OCI-LY1 (cell line): ENCODE measurements at regions not wholly inside any gene's neighbourhood (a gene's known extent, or its start where the extent isn't known, plus 50 kb on each side); places are given as distances from the start of the nearest gene placed in this dataset.

ENCODE experiments used
- H2AFZ ChIP-seq: fragments of 200-600 bp; sonication (generic), shearing (Covaris generic); 2 replicates; pipeline ENCODE4 v1.6.0; 2014; ENCODE audit warnings: antibody characterized with exemption, mild to moderate bottlenecking, low read length
- H3F3A ChIP-seq: fragments of 200-600 bp; sonication (generic), shearing (Covaris generic); 2 replicates; pipeline ENCODE4 v1.6.0; 2014; ENCODE audit warnings: mild to moderate bottlenecking, antibody characterized with exemption, low read length, moderate library complexity; ENCODE audit not compliant: insufficient read depth
- H3K27ac ChIP-seq: fragments of 200-600 bp; sonication (generic); 2 replicates; pipeline ENCODE4 v1.5.1; 2014; ENCODE audit warnings: low read length, mixed run types, mild to moderate bottlenecking, low read depth; ENCODE audit not compliant: poor library complexity, severe bottlenecking
- H3K27me3 ChIP-seq: fragments of 200-600 bp; sonication (generic); 2 replicates; pipeline ENCODE4 v1.6.0; 2014; ENCODE audit warnings: antibody characterized with exemption, mild to moderate bottlenecking, low read length, moderate library complexity; ENCODE audit not compliant: insufficient read depth
- H3K36me3 ChIP-seq: fragments of 200-600 bp; sonication (generic); 2 replicates; pipeline ENCODE4 v1.6.1; 2014; ENCODE audit warnings: mild to moderate bottlenecking, antibody characterized with exemption, low read length, moderate library complexity, mixed read lengths; ENCODE audit not compliant: insufficient read depth
- H3K4me1 ChIP-seq: fragments of 200-600 bp; sonication (generic); 2 replicates; pipeline ENCODE4 v1.5.1; 2014; ENCODE audit warnings: mild to moderate bottlenecking, low read length, moderate library complexity; ENCODE audit not compliant: insufficient read depth, severe bottlenecking
- H3K4me2 ChIP-seq: fragments of 200-600 bp; sonication (generic), shearing (Covaris generic); 2 replicates; pipeline ENCODE4 v1.6.1; 2014; ENCODE audit warnings: low read length
- H3K4me3 ChIP-seq: fragments of 200-600 bp; sonication (generic); 2 replicates; pipeline ENCODE4 v1.5.1; 2014; ENCODE audit warnings: low read length, low read depth, mild to moderate bottlenecking, mixed read lengths; ENCODE audit not compliant: poor library complexity, severe bottlenecking
- H3K79me2 ChIP-seq: fragments of 200-600 bp; shearing (Covaris generic); 2 replicates; pipeline ENCODE4 v1.6.1; 2016; ENCODE audit warnings: mixed run types, low read length, mixed read lengths; ENCODE audit not compliant: insufficient read depth
- H3K9ac ChIP-seq: fragments of 200-600 bp; sonication (generic), shearing (Covaris generic); 2 replicates; pipeline ENCODE4 v1.6.1; 2014; ENCODE audit warnings: mild to moderate bottlenecking, low read length, mixed read lengths
- H3K9me2 ChIP-seq: fragments of 200-600 bp; sonication (generic), shearing (Covaris generic); 2 replicates; pipeline ENCODE4 v1.6.1; 2014; ENCODE audit warnings: low read depth, mild to moderate bottlenecking, low read length, mixed read lengths
- H3K9me3 ChIP-seq: fragments of 200-600 bp; shearing (Covaris generic); 2 replicates; pipeline ENCODE4 v1.6.1; 2014; ENCODE audit warnings: low read length, mixed read lengths
- H4K20me1 ChIP-seq: fragments of 200-600 bp; sonication (generic), shearing (Covaris generic); 2 replicates; pipeline ENCODE4 v1.6.0; 2016; ENCODE audit warnings: mild to moderate bottlenecking, low read length; ENCODE audit not compliant: insufficient read depth
- EZH2 ChIP-seq: fragments of 200-600 bp; sonication (generic), shearing (Covaris generic); IDR thresholded peaks from 2 replicates; pipeline ENCODE4 v1.8.0; 2017; ENCODE audit warnings: borderline replicate concordance, mixed run types, mild to moderate bottlenecking, antibody characterized with exemption, low read length, moderate library complexity, mixed read lengths
- TF ChIP-seq, protein P1 (sequence below): fragments of 200-600 bp; sonication (generic), shearing (Covaris generic); IDR thresholded peaks from 2 replicates; pipeline ENCODE4 v1.5.1; 2017; ENCODE audit warnings: mild to moderate bottlenecking, antibody characterized with exemption, low read length, moderate library complexity, mixed read lengths

DNA sequence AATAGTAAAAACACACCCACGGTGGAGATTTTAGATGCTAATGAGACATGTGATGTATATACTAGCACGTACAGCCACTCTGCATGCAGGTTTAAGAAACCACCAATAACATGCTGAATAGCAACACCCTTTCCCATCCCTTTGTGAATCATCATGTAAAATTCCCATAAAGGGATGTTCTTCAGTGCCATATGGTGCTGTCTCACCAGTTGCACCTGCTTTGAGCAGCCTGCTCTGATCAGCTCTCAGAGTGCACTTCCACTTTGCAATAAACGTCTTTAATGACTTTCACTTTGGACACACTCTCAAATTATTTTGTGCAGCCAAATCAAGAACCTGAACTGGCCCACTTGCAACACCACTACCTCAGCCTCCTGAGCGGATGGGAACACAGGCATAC, 615.0 kb downstream of the ANKRD7 start:
- Histone ChIP-seq H3K36me3 (no peaks in the 10 kb centered on the region), H2AFZ (no peak overlapping the region)

DNA sequence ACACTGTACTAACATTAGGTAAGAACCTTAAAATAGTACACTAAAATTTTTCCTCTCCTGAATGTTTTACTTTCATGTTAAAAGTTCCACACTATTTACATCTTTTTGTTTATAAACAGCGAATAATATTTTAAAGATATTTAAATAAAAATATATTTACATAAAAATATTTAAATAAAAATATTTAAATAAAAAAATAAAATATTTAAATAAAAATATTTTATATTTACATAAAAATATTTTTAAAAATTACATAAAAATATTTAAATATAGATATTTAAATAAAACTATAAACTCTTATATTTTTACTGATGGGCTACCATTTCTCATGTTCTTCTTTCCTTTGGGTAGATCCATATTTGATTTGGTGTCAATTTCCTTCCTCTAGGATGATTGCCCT, 619.0 kb downstream of the ANKRD7 start:
- H3K9me2 ChIP-seq: peaks cover 4% of the 10 kb centered on the region
- no peaks in the 10 kb centered on the region for H3F3A ChIP-seq
- H3K36me3 ChIP-seq: no peaks in the 10 kb centered on the region
- no peak overlapping the region for H3K27ac ChIP-seq
- no peaks in the 10 kb centered on the region for H3K27me3 ChIP-seq
- TF ChIP-seq, protein P1, sequence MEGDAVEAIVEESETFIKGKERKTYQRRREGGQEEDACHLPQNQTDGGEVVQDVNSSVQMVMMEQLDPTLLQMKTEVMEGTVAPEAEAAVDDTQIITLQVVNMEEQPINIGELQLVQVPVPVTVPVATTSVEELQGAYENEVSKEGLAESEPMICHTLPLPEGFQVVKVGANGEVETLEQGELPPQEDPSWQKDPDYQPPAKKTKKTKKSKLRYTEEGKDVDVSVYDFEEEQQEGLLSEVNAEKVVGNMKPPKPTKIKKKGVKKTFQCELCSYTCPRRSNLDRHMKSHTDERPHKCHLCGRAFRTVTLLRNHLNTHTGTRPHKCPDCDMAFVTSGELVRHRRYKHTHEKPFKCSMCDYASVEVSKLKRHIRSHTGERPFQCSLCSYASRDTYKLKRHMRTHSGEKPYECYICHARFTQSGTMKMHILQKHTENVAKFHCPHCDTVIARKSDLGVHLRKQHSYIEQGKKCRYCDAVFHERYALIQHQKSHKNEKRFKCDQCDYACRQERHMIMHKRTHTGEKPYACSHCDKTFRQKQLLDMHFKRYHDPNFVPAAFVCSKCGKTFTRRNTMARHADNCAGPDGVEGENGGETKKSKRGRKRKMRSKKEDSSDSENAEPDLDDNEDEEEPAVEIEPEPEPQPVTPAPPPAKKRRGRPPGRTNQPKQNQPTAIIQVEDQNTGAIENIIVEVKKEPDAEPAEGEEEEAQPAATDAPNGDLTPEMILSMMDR: no peak
- no peak for TF ChIP-seq EZH2
- H2AFZ ChIP-seq: no peak overlapping the region
- no peaks in the 10 kb centered on the region for H3K4me1 ChIP-seq
- no peak overlapping the region for H3K4me3 ChIP-seq
- no peaks in the 10 kb centered on the region for H3K9me3 ChIP-seq
- H3K9ac ChIP-seq: no peak overlapping the region
- no peak overlapping the region for H3K4me2 ChIP-seq
- no peaks in the 10 kb centered on the region for H4K20me1 ChIP-seq
- no peaks in the 10 kb centered on the region for H3K79me2 ChIP-seq

More for the DNA sequence above, 615.0 kb downstream of the ANKRD7 start:
- no peaks in the 10 kb centered on the region for H3K9me3 ChIP-seq
- no peaks in the 10 kb centered on the region for H3K79me2 ChIP-seq
- H3K4me2 ChIP-seq: no peak overlapping the region
- H3K4me3 ChIP-seq: no peak overlapping the region
- peaks cover 4% of the 10 kb centered on the region for H3K9me2 ChIP-seq
- no peaks in the 10 kb centered on the region for H3F3A ChIP-seq
- no peak overlapping the region for H3K27ac ChIP-seq
- H4K20me1 ChIP-seq: no peaks in the 10 kb centered on the region
- TF ChIP-seq EZH2: no peak
- TF ChIP-seq, protein P1: no peak
- H3K9ac ChIP-seq: no peak overlapping the region
- no peaks in the 10 kb centered on the region for H3K4me1 ChIP-seq
- H3K27me3 ChIP-seq: no peaks in the 10 kb centered on the region

DNA sequence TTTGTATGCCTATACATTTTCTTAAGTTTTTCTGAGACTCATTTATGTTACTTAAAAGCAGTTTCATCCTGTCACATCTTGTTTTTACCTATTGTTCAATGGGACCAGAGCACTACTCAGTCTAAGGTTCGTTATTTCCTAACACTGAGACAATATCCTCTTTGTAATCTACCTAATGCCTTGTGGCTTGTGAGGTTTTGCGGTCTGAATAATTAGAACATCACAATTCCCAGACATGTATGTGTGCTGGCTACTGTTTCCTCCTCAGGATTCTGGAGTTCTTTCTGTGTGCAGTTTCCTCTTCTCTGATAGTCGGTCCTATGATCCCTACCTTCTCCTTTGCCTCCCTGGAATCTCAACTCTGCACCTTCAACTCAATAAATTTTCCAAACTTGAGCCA, 620.2 kb downstream of the ANKRD7 start:
- Histone ChIP-seq H3K9me3 (no peaks in the 10 kb centered on the region), H3K4me1 (no peaks in the 10 kb centered on the region), H4K20me1 (no peaks in the 10 kb centered on the region), H3K4me2 (no peak overlapping the region), H3K79me2 (no peaks in the 10 kb centered on the region), H3K4me3 (no peak overlapping the region), H3K27ac (no peak overlapping the region), H3F3A (no peaks in the 10 kb centered on the region), H3K36me3 (no peaks in the 10 kb centered on the region), H3K9ac (no peak overlapping the region), H2AFZ (no peak overlapping the region), H3K9me2 (peaks cover 4% of the 10 kb centered on the region), H3K27me3 (no peaks in the 10 kb centered on the region)
- no peak for TF ChIP-seq EZH2
- TF ChIP-seq, protein P1: no peak
